SK-N-MC (cell line): ENCODE measurements at regions not wholly inside any gene's neighbourhood (a gene's known extent, or its start where the extent isn't known, plus 50 kb on each side); places are given as distances from the start of the nearest gene placed in this dataset.
"Not testable (repeated sequence)": the region's sequence is repeated elsewhere in the genome, so short reads cannot be mapped to it uniquely, and the experiment has no call there.

ENCODE experiments used
- EZH2 ChIP-seq: fragments of 200-600 bp; sonication (generic); IDR thresholded peaks from one replicate; pipeline ENCODE4 v1.6.1; 2017; ENCODE audit warnings: antibody characterized with exemption
- POLR2AphosphoS5 ChIP-seq: IDR thresholded peaks from 2 replicates; pipeline ENCODE4 v1.6.1; 2012; ENCODE audit warnings: mild to moderate bottlenecking, low read depth, low read length, borderline replicate concordance

GRCh38 chr2:131627777-131628176 is 100.1 kb downstream of the CCDC74A start:
- TF ChIP-seq POLR2AphosphoS5, EZH2: not testable (repeated sequence)
